Tibial artery (tissue), 4 donors: ENCODE measurements at regions not wholly inside any gene's neighbourhood (a gene's known extent, or its start where the extent isn't known, plus 50 kb on each side); places are given as distances from the start of the nearest gene placed in this dataset.

ENCODE experiments used
- DNase-seq, 2 donors: peaks; one replicate each; pipeline ENCODE4 v3.0.0-alpha.2; 2019
- H3K27ac ChIP-seq, 2 donors: fragments of 200-600 bp; sonication (generic) in 1 of 2; 1 replicate in 1 of 2; 2 replicates in 1 of 2; pipeline ENCODE4 v1.5.1; 2018 to 2019; ENCODE audit warnings: mild to moderate bottlenecking in 1 of 2
- H3K27me3 ChIP-seq, 2 donors: fragments of 200-600 bp; sonication (generic) in 1 of 2; one replicate each; pipeline versions ENCODE4 v1.5.1 to v1.6.0; 2016 to 2019
- H3K36me3 ChIP-seq, 3 donors: fragments of 200-600 bp; sonication (generic) in 2 of 3; one replicate each; pipeline ENCODE4 v1.5.1; 2016 to 2019; ENCODE audit warnings: mild to moderate bottlenecking in 2 of 3
- H3K4me1 ChIP-seq, 4 donors: fragments of 200-600 bp; sonication (generic) in 2 of 4; 1 replicate in 3 of 4; 2 replicates in 1 of 4; pipeline ENCODE4 v1.5.1; 2016 to 2019
- H3K4me3 ChIP-seq, 2 donors: fragments of 200-600 bp; sonication (generic) in 1 of 2; 1 replicate in 1 of 2; 2 replicates in 1 of 2; pipeline ENCODE4 v1.5.1; 2018 to 2019; ENCODE audit warnings: mild to moderate bottlenecking in 2 of 2
- H3K9me3 ChIP-seq, 3 donors: fragments of 200-600 bp; sonication (generic) in 1 of 3; one replicate each; pipeline ENCODE4 v1.5.1; 2016 to 2019
- intact Hi-C: fragments of 100-400 bp; cut with DNase I; formaldehyde crosslinking; loops from one replicate; pipeline ENCODE4 v1.15.0; 2023; ENCODE audit warnings: low total_unique reads
- TF ChIP-seq, protein P1 (sequence below), 2 experiments: fragments of 200-600 bp in 1 of 2; fragments of 450-650 bp in 1 of 2; IDR thresholded peaks; one replicate each; pipeline ENCODE4 v1.5.1; 2017 to 2019; ENCODE audit warnings: antibody characterized with exemption in 2 of 2, mild to moderate bottlenecking in 1 of 2, moderate library complexity in 1 of 2

DNA sequence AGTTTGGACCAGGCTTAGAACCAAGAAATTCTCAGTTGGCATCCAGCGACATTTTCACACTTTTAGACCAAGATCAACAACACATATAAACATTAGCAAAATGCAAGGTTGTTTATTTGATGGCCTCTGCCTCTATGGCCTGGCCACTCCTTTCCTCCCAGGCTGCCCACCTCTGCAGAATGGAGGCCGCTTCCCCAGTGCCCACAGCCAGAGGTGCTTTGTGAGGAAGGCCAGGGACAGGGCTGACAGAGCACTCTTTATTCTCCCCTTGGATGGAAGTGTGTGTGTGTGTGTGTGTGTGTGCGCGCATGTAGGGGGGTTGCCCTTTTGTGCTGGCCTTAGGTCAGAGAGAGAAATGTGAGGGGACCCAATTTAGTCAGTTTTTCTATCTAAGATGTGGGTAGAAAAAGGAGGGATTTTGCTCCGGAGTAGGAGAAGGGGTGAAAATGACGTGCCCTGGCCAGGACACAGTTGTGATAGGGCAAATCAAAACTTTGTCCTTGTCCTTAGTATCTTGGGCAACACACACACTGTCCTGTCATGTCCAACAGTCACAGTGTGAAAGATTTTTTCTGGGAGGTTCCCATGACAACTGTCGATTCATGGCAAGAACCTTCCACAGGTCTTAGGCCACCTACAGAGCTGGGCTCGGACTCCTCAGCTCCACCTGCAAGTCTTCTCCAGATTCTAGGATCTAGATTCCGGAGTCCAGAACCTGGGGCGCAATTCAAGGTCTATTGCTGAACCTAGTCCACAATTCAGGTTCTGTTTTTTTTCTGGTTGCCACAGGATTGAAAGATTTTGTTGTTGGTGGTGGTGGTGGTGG is 104.9 kb upstream of the SLC2A1 start:
- Histone ChIP-seq H3K9me3 (no peaks in the 10 kb centered on the region), H3K36me3 (no peaks in the 10 kb centered on the region)

DNA sequence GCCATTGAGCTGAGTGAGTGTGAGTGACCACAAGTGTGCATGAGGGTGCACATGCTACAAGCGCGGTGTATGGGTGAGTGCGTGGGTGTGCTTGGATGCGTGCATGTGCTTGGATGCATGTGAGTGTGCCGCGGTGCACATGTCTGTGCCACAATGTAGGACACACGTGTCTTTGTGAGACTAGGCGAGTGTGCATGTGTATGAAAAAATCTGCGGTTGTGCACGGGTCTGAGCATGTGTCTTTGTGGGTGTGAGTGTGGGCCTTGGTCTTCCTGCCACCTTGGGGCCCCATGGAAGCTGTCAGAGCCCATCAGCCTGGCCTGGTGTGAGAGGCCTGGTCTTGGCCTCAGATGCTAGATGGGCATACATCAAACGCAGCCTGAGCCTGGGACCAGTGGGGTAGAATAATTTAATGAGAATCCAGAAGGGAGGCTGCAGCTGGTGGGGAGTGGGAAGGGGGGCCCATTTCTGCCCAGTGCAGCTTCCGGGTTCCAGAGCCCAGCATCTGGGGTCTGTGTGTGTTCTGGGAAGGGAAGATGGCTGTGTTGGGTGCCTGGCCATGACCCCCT is 103.9 kb upstream of the SLC2A1 start:
- peaks cover 0 to 19% of the 10 kb centered on the region in 2 donors for H3K27me3 ChIP-seq
- H3K36me3 ChIP-seq, result no peaks in the 10 kb centered on the region
- peaks cover 0 to 4% (median 0%) of the 10 kb centered on the region in 4 donors for H3K4me1 ChIP-seq
- intact Hi-C loops, result loop anchor here (10.0 kb wide), 1 partner anchor 88 kb away; no protein-coding TSS in a partner anchor
- TF ChIP-seq, protein P1, sequence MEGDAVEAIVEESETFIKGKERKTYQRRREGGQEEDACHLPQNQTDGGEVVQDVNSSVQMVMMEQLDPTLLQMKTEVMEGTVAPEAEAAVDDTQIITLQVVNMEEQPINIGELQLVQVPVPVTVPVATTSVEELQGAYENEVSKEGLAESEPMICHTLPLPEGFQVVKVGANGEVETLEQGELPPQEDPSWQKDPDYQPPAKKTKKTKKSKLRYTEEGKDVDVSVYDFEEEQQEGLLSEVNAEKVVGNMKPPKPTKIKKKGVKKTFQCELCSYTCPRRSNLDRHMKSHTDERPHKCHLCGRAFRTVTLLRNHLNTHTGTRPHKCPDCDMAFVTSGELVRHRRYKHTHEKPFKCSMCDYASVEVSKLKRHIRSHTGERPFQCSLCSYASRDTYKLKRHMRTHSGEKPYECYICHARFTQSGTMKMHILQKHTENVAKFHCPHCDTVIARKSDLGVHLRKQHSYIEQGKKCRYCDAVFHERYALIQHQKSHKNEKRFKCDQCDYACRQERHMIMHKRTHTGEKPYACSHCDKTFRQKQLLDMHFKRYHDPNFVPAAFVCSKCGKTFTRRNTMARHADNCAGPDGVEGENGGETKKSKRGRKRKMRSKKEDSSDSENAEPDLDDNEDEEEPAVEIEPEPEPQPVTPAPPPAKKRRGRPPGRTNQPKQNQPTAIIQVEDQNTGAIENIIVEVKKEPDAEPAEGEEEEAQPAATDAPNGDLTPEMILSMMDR (IDR thresholded peaks at IDR 0.05), result no peak
- DNase-seq, result no peak
- H3K27ac ChIP-seq, result no peak overlapping the region
- no peaks in the 10 kb centered on the region for H3K9me3 ChIP-seq
- no peak overlapping the region for H3K4me3 ChIP-seq

More for the DNA sequence above, 104.9 kb upstream of the SLC2A1 start:
- no peak for DNase-seq
- Histone ChIP-seq H3K4me3 (no peak overlapping the region), H3K4me1 (peaks cover 0 to 10% (median 8%) of the 10 kb centered on the region in 4 donors), H3K27me3 (peaks cover 0 to 24% of the 10 kb centered on the region in 2 donors), H3K27ac (no peak overlapping the region)
- TF ChIP-seq, protein P1 (IDR thresholded peaks at IDR 0.05), result no peak
- intact Hi-C loops, result loop anchor here (10.0 kb wide), 1 partner anchor 89 kb away; no protein-coding TSS in a partner anchor

DNA sequence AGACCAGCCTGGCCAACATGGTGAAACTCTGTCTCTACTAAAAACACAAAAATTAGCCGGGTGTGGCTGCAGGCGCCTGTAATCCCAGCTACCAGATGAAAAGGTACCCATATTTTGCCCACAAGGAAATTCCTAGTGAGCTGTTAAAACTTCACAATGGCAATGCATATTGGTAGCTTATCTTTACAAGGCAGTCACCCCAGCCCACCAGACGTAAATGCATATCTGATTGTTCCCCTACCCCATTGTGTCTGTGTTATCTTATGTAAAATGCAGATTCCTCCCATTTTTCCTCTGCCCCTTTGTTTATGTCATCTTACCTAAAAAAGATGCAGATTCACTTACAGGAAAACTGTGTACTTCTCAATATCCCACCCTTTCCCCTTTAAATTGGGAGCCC is 103.1 kb upstream of the SLC2A1 start:
- no peak overlapping the region for H3K4me3 ChIP-seq
- no peak for DNase-seq
- no peaks in the 10 kb centered on the region for H3K9me3 ChIP-seq
- intact Hi-C loops, result loop anchor here (10.0 kb wide), 1 partner anchor 87 kb away; no protein-coding TSS in a partner anchor
- H3K36me3 ChIP-seq, result no peaks in the 10 kb centered on the region
- peaks cover 0 to 4% (median 0%) of the 10 kb centered on the region in 4 donors for H3K4me1 ChIP-seq
- H3K27me3 ChIP-seq, result peaks cover 0 to 14% of the 10 kb centered on the region in 2 donors
- no peak overlapping the region for H3K27ac ChIP-seq
- TF ChIP-seq, protein P1 (IDR thresholded peaks at IDR 0.05), result no peak

DNA sequence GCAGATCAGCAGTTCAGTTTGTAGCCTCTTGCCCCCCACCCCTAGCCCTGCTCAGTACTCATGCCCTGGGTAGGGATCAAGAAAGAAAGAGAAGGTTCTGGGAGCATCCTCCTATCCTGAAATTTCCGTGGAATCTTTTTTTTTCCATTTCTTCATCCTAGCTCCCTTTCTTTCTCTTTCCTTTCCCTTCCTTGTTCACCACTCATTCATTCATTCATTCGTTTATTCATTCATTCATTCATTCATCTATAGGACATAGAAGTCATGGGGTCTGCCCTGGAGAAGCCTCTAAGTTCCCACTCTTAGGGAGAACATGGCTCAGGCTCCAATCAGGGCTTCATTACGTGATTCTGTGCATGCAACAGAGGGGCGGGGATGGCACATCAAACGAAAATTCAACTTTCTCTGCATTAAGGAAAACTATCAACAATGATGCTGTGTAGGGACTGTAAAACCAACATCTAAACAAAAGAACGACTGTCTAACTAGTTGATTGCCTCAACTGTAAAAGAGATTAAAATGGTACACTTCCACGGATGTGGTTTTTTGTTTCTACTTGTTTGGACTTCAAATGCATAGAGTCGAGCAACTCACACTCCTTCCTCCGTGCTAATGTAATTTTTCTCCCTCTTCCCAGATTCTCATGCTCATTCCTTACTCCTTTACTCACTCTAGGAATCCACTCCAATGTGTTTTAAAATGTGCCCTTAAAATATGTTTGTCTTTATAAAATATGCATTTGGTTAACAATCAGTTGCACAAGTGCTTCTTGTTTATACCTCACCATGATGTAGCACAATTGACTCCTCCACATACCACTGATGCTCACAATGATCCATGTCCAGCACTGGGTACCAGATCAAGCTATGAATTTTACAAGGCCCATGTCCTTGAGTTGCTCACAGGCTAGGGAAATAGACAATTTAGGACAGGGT is 101.2 kb upstream of the SLC2A1 start:
- DNase-seq, result no peak
- Histone ChIP-seq H3K36me3 (no peaks in the 10 kb centered on the region), H3K4me3 (no peak overlapping the region), H3K27ac (no peak overlapping the region), H3K27me3 (peaks cover 0 to 18% of the 10 kb centered on the region in 2 donors), H3K9me3 (no peaks in the 10 kb centered on the region), H3K4me1 (peaks cover 0 to 4% (median 0%) of the 10 kb centered on the region in 4 donors)
- intact Hi-C loops, result loop anchor here (10.0 kb wide), 1 partner anchor 85 kb away; no protein-coding TSS in a partner anchor
- TF ChIP-seq, protein P1 (IDR thresholded peaks at IDR 0.05), result no peak
